GM21619 (cell line): ENCODE measurements at regions not wholly inside any gene's neighbourhood (a gene's known extent, or its start where the extent isn't known, plus 50 kb on each side); places are given as distances from the start of the nearest gene placed in this dataset.
"Not testable (repeated sequence)": the region's sequence is repeated elsewhere in the genome, so short reads cannot be mapped to it uniquely, and the experiment has no call there.

ENCODE experiments used
- ATAC-seq: cut with Tn5 transposase; IDR thresholded peaks from one replicate; pipeline ENCODE4 v1.9.1; 2021; ENCODE audit not compliant: unreplicated experiment

- no peak for ATAC-seq
Observed at GRCh38 chr12:83980398-83980797, 932.2 kb downstream of the SLC6A15 start.

DNA sequence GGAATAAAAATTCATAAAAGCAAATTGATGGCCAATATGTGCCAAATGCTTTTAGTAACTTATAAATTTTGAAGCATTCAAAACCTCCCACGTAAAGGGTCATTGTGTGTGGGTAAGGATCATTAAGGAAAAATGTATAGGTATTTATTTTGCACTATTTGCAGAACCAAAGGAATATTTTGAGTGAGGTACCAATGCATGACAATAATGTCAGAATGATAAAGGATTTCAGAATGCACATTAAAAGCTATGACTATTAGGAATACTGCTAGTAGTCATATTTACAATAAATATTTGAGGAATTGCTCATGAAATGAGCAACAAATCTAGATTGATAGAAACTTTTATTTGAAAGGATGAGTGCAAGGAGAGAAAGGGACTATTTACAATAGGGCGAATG is 932.8 kb downstream of the SLC6A15 start:
- ATAC-seq, result no peak

GRCh38 chr12:83971781-83972180 is 940.8 kb downstream of the SLC6A15 start:
- ATAC-seq, result no peak

DNA sequence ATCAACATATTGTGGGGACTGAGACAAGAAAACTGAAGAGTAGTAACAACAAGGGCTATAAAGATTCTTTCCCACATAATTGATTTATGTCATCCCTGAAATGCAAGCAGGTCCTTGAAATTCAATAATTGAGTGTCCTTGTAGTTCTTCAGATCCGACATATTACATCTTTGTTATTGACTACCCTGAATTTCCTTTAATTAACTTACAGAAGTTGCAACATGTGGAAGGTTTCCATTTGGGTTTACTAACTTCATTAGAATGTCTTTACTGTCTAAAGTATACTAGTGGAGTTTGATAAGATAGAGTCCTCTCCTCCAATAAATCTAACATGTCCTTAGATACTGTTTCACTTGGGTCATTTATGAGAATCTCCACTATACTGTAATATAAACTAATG is 951.8 kb downstream of the SLC6A15 start:
- ATAC-seq, result no peak

DNA sequence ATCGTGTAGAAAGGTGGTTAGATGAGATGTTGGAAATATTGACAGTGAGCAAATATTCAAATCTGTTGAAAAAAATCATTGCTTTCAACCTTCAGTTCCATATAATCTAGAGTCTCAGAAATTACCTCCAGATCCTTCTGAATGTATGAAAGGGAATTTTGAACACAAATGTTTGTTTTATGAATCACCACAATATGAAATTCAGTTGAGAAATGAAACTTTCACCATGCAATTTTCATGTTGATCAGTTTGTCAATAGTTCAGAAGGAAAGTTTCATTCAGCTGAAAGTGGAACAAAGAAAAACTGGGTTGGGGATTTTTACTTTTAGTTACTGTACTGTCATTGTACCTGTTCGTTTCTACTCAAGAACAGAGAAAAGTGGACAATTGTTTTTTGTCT is 953.6 kb downstream of the SLC6A15 start:
- ATAC-seq, result peak; percentile 59

DNA sequence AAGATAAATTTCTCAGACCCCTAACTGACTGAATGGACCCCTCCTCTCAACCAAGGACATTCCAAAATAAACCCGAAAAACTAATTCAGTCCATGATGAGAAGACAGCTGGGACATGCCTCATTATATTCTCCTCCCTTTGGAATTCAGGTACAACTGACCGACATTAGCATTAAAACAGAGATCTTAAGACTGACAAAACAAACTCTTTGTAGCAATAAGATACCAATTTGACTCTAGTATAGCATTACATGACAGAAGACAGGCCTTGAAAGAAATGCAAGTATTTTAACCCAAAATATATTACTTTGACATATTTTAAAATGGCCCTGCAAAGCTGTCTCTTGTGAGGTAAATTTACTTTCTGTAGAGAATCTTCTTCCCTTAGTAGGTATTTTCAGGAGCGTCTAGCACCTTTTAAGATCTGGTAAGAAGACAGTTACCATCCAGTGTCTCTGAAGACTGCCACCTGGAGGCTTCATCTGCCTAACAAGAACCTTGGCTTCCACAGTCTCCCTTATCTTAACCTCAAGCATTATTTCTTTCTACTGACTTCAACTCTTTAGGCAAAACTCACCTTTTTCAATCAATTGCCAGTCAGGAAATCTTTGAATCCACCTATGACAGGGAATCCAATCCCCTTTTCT is 957.5 kb downstream of the SLC6A15 start:
- no peak for ATAC-seq

DNA sequence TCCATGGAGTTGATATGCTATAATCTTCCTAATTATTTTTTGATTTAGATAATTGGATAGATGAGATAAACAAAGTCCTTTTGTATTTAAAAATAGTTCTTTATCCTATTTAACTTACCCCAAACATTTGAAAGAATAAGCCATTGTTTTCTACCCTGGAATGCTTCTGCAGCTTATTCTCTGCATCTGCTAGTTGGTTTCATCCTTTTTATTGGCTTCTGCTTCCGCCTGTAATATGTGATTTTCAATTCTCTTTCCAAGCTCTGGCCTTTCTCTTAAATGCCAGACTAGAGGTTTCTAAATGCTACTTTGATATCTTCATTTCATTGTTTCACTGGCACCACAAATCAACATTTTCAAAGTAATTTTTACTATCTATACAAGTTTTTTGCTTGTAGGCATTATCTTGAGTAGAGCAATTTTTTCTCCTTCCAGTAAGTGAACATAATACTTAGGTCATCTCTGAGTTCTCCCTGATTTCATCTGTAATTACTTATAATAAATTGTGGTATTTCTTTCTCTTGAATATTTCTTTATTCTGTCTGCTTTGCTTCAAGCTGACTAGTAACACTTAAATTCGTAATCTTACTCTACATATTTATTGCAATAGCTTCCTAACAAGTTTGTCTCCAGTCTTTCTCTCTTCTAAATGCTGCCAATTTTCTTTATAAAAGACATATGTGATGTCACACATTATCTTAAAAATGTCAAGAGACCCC is 958.4 kb downstream of the SLC6A15 start:
- ATAC-seq, result no peak

DNA sequence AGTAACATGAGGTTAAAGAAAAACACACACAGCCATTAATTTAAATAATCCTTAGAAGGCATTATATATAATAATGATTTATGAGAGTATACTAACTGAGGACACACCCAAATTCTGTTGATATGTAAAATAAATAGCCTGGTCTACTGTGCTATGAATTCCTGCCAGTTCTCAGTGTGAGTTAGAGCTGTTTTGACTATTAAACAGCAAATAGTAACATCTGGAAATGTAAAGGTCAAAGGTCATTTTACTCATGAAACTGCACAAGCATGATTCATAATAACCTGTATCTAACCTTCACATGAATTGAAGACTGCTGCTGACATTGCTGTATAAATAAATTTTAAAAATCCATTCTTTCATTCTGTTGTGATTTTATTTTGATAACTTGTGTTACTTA is 966.7 kb downstream of the SLC6A15 start:
- ATAC-seq, result no peak

GRCh38 chr12:83939718-83940117 is 972.9 kb downstream of the SLC6A15 start:
- no peak for ATAC-seq

GRCh38 chr12:83933615-83934014 is 979.0 kb downstream of the SLC6A15 start:
- ATAC-seq, result no peak

GRCh38 chr12:83932011-83932410 is 980.6 kb downstream of the SLC6A15 start:
- no peak for ATAC-seq

- no peak for ATAC-seq
Observed at GRCh38 chr12:83931451-83931850, 981.1 kb downstream of the SLC6A15 start.

- ATAC-seq, result not testable (repeated sequence)
Observed at GRCh38 chr12:83929792-83930191, 982.8 kb downstream of the SLC6A15 start.

DNA sequence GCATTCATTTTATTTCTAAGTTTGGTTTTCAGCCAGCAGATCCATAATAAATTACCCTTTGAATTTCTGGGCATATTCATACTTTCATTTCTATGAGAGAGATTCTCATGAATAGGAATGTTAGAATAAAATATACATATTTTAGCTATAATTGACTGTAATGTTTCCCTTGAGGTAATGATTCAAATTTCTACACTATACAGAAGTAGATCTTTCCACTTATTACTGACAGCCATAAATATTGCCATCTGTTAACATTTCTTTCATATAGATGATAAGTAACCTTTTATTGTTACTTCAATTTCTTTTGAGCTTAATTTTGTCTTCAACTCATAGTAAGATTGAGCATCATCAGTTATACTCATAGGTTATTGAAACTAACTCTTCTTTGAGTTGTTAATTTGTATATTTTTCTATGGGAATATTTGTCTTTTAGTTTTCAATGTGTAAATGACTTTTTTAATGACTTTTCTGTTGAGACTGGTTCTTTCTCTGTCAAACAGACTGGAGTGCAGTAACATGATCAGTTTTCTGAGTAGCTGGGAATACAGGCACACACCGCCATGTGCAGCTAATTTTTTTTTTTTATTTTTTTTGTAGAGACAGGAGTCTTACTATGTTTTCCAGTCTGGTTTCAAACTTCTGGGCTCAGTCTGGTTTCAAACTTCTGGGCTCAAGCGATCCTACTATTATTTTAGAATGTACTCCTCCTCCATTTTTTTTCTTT is 991.6 kb downstream of the SLC6A15 start:
- ATAC-seq, result no peak

- no peak for ATAC-seq
Observed at GRCh38 chr12:83919081-83919480, 993.5 kb downstream of the SLC6A15 start.

DNA sequence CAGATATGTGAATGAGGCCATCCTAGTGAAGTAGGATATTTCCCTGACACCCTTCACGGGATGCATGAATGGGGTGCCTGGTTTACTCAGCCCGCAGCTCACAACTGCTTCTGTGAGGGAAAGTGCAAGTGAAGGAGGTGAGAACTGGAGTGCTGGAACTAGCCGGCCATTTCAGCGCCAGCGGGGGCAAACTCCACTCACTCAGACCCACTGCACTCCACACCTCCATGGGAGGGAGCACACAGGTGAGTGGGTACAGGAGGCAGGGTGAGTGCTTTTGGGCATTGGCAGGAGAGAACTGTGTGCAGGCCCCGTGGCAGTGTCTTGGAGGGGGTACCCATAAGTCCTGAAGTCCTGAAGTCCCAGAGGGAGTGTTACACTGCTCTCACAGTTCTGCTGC is 1008.4 kb downstream of the SLC6A15 start:
- no peak for ATAC-seq

DNA sequence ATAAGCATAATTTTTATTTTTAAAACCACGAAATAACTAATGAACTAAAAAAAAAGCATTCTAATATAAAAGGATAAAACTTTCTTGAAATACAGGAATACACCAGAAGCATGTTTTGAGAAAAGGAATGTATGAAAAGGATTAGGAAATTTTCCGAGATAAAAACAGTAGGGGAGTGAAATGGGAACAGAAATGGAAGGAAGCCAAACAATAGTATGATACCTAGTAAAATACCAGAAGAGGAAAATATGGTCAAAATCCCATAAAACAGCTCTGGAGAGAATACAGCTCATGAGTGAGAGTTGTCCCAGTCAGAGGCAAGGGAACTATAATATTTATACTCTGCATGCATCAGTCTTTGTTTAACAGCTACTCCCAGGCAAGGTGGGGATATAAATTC is 1016.2 kb downstream of the SLC6A15 start:
- no peak for ATAC-seq

- no peak for ATAC-seq
Observed at GRCh38 chr12:83893101-83893500, 1019.5 kb downstream of the SLC6A15 start.

DNA sequence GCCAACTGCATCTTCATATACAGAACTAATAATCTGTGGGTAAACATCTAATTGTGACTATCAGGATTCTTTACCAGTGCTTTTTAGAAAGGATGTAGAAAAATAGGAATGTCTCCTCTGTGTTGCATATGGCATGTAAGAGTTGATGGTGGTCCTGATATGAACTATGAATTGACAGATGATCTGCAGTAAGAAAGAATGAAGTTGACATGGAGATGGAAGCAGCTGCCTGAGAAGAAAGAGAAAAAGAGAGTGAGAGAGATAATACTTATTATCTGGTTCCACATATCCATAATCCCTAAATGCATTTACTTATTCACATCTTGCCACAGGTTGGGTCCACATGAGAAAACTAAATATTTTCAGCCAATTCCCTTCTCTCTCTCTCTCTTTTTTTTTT is 1022.9 kb downstream of the SLC6A15 start:
- no peak for ATAC-seq

- ATAC-seq, result no peak
Observed at GRCh38 chr12:83886479-83886878, 1026.1 kb downstream of the SLC6A15 start.

DNA sequence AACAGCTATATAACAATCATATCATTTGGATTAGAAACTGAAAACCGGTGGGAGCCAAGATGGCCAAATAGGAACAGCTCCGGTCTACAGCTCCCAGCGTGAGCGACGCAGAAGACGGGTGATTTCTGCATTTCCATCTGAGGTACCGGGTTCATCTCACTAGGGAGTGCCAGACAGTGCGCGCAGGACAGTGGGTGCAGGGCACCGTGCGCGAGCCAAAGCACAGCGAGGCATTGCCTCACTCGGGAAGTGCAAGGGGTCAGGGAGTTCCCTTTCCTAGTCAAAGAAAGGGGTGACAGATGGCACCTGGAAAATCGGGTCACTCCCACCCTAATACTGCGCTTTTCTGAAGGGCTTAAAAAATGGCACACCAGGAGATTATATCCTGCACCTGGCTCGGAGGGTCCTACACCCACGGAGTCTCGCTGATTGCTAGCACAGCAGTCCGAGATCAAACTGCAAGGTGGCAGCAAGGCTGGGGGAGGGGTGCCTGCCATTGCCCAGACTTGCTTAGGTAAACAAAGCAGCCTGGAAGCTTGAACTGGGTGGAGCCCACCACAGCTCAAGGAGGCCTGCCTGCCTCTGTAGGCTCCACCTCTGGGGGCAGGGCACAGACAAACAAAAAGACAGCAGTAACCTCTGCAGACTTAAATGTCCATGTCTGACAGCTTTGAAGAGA is 1041.5 kb downstream of the SLC6A15 start:
- not testable (repeated sequence) for ATAC-seq

- no peak for ATAC-seq
Observed at GRCh38 chr12:83866477-83866876, 1046.1 kb downstream of the SLC6A15 start.
